Psoas muscle (tissue), 7 donors: ENCODE measurements at regions not wholly inside any gene's neighbourhood (a gene's known extent, or its start where the extent isn't known, plus 50 kb on each side); places are given as distances from the start of the nearest gene placed in this dataset.

Experiments used
- ATAC-seq, 4 donors: fragments of 200-7000 bp; cut with Tn5 transposase; one replicate each; pipeline ENCODE4 v1.9.1; 2020; ENCODE audit warnings: moderate library complexity in 3 of 4, mild to moderate bottlenecking in 2 of 4
- DNase-seq, 2 donors: peaks; one replicate each; pipeline ENCODE4 v3.0.0-alpha.2; 2020
- H3K27ac ChIP-seq: fragments of 200-600 bp; one replicate; pipeline ENCODE4 v1.8.0; 2022
- H3K27me3 ChIP-seq, 3 donors: fragments of 200-600 bp in 1 of 3; one replicate each; pipeline versions ENCODE4 v1.6.1 to v1.8.0; 2013 to 2022; ENCODE audit warnings: low read length in 2 of 3, mild to moderate bottlenecking in 2 of 3, moderate library complexity in 1 of 3; ENCODE audit not compliant: insufficient read depth in 3 of 3
- H3K36me3 ChIP-seq, 2 donors: fragments of 200-600 bp in 1 of 2; one replicate each; pipeline versions ENCODE4 v1.6.1 to v1.8.0; 2013 to 2022; ENCODE audit warnings: low read depth in 1 of 2, mild to moderate bottlenecking in 1 of 2, moderate library complexity in 1 of 2; ENCODE audit not compliant: insufficient read depth in 1 of 2
- H3K4me1 ChIP-seq: fragments of 200-600 bp; one replicate; pipeline ENCODE4 v1.8.0; 2022
- H3K4me3 ChIP-seq: fragments of 200-600 bp; one replicate; pipeline ENCODE4 v1.8.0; 2022; ENCODE audit warnings: mild to moderate bottlenecking
- H3K9me3 ChIP-seq: fragments of 200-600 bp; one replicate; pipeline ENCODE4 v1.8.0; 2022
- CTCF ChIP-seq: fragments of 200-600 bp; IDR thresholded peaks from one replicate; pipeline ENCODE4 v1.8.0; 2022; ENCODE audit warnings: antibody characterized with exemption
- WGBS, 3 donors: extraction: QIAGEN DNeasy Blood & Tissue Kit; methylation state at CpG; one replicate each; pipeline versions ENCODE4 v1.1.6 to v1.1.7; 2013; 5-methylcytosine and 5-hydroxymethylcytosine counted together
- intact Hi-C, 2 donors: fragments of 100-400 bp; cut with DNase I; formaldehyde crosslinking; loops; one replicate each; pipeline versions ENCODE4 v1.11.0 to v1.14.2; 2022
- donor health status: healthy with polysubstance abuse.
- donor health status: DM: no; HTN: no; CAD: no; lungs with moderate emphysema.
- donor health status: Bipolar disorder and iron deficiency.
- donor health status: healthy.
- donor health status: DM: yes; HTN: yes; CAD: no.
- donor health status: DM: no; HTN: no; CAD: no.
- donor health status: DM: yes; HTN: yes; CAD: no.

GRCh38 chr13:107843281-107843680, 372.1 kb downstream of the LIG4 start:
- no peaks in the 10 kb centered on the region for H3K27me3 ChIP-seq
- no peak for TF ChIP-seq CTCF
- no peaks in the 10 kb centered on the region for H3K9me3 ChIP-seq
- no peak for ATAC-seq
- 68 to 71% (median 69%) methylated on average over 4 of the region's 4 CpGs for WGBS, 3 donors
- H3K4me3 ChIP-seq, result no peak overlapping the region
- intact Hi-C loops, result no loop called here
- H3K36me3 ChIP-seq, result no peaks in the 10 kb centered on the region
- DNase-seq, result no peak
- no peaks in the 10 kb centered on the region for H3K4me1 ChIP-seq
- H3K27ac ChIP-seq, result no peak overlapping the region

DNA sequence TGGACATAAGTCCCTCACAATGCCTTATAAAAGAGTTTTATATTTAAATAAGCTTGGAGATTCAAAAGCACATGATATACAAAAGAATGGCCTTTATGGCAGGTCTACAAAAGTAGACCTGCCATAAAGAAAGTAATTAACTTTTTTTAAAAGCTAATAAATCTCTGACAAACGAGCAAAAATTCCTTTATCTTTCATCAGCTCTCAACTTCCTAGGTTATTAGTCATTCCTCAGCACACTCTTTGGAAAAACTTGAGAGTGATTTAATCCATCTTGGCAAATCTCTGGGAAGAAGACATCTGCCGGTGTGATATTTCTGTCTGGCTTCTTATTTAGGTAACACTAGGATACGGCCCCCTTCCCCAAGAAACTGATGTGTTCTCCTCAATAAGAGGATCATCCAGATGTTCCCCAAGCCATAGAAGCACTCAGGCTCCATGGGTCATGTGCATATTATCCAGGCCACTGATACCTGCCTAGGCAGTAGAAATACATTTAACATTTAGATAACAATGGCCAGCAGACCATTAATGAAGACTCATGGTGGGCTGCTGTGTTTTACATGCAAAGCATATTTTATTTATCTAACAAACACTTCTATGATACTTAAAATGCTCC, 372.7 kb downstream of the LIG4 start:
- Histone ChIP-seq H3K4me3 (no peak overlapping the region), H3K4me1 (no peaks in the 10 kb centered on the region), H3K36me3 (no peaks in the 10 kb centered on the region), H3K9me3 (no peaks in the 10 kb centered on the region), H3K27me3 (no peaks in the 10 kb centered on the region), H3K27ac (no peak overlapping the region)
- intact Hi-C loops, result no loop called here
- ATAC-seq (no peak), DNase-seq (no peak)
- TF ChIP-seq CTCF, result no peak
- 23 to 35% (median 32%) methylated on average over 3 of the region's 3 CpGs for WGBS, 3 donors

- intact Hi-C loops, result no loop called here
- H3K27ac ChIP-seq, result no peak overlapping the region
- H3K9me3 ChIP-seq, result no peaks in the 10 kb centered on the region
- TF ChIP-seq CTCF, result no peak
- H3K27me3 ChIP-seq, result no peaks in the 10 kb centered on the region
- no peaks in the 10 kb centered on the region for H3K36me3 ChIP-seq
- WGBS, 3 donors, result 55 to 57% (median 56%) methylated on average over 3 of the region's 3 CpGs
- no peaks in the 10 kb centered on the region for H3K4me1 ChIP-seq
- DNase-seq (no peak), ATAC-seq (no peak)
- H3K4me3 ChIP-seq, result no peak overlapping the region
These were observed 376.7 kb downstream of the LIG4 start for GRCh38 chr13:107838588-107839161.

DNA sequence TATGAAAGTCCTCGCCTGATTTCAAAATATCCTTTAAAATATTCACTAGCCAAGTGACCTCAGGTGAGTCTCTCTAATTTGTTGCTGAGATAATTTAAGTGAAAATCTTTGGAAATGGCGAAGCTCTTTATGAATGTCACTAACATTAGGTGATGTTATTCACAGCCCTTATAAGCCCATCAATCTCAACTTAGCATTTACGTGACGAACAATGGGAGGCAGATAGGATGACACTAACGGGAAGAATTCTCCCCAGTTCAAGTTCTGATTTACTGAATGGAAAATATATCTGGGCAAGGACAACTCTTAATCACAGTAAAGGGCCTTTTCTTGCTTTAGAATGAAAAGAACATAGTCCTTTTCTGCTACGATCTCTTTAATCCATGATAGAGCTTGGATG, 378.7 kb downstream of the LIG4 start:
- intact Hi-C loops, result no loop called here
- Histone ChIP-seq H3K27me3 (no peaks in the 10 kb centered on the region), H3K36me3 (no peaks in the 10 kb centered on the region), H3K4me1 (no peaks in the 10 kb centered on the region), H3K27ac (no peak overlapping the region), H3K9me3 (no peaks in the 10 kb centered on the region), H3K4me3 (no peak overlapping the region)
- DNase-seq (no peak), ATAC-seq (no peak)
- 65 to 78% (median 72%) methylated on average over 6 of the region's 6 CpGs for WGBS, 3 donors
- TF ChIP-seq CTCF, result no peak
